Neural crest cell (in vitro differentiated cells): ENCODE measurements at regions not wholly inside any gene's neighbourhood (a gene's known extent, or its start where the extent isn't known, plus 50 kb on each side); places are given as distances from the start of the nearest gene placed in this dataset.

Experiments used
- DNase-seq: peaks from one replicate; pipeline ENCODE4 v3.0.0; 2021; ENCODE audit warnings: low read depth, mixed read lengths, low spot score
- H3K27ac Mint-ChIP-seq: one replicate; pipeline ENCODE4 v1.8.0; 2021; ENCODE audit warnings: mild to moderate bottlenecking, mixed read lengths; ENCODE audit not compliant: unreplicated experiment
- H3K27me3 Mint-ChIP-seq: 2 replicates; pipeline ENCODE4 v1.8.0; 2021; ENCODE audit warnings: low read depth, mild to moderate bottlenecking, mixed read lengths
- H3K36me3 Mint-ChIP-seq: 2 replicates; pipeline ENCODE4 v1.8.0; 2021; ENCODE audit warnings: low read depth, mild to moderate bottlenecking, mixed read lengths
- H3K4me1 Mint-ChIP-seq: 2 replicates; pipeline ENCODE4 v1.8.0; 2021; ENCODE audit warnings: mixed read lengths
- H3K4me3 Mint-ChIP-seq: one replicate; pipeline ENCODE4 v1.8.0; 2021; ENCODE audit warnings: mild to moderate bottlenecking, mixed read lengths
- H3K9me3 Mint-ChIP-seq: 2 replicates; pipeline ENCODE4 v1.8.0; 2021; ENCODE audit warnings: mixed read lengths
- TF ChIP-seq, protein P1 (sequence below): fragments of 200-600 bp; sonication (generic); conservative IDR thresholded peaks from 2 replicates; pipeline ENCODE4 v1.5.0; 2021; ENCODE audit warnings: antibody characterized with exemption, mild to moderate bottlenecking

DNA sequence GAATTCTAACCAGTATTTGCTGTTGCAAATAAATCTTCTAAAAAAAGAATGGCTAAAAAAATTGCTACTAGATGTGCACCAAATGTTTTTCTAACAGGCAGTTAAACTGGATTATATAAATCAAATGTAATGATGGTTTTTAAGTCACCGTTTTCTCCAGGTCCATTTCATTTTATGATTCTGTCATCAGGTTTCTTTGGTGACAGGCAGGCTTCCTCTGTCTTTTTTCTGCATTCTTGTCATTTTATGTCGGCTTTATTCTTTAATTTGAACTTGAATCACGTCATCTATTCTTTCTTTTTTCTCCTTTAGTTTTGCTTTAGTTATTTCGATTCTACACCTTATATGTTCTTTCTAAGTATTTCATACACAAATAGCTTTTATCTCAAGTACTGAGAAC lies 212.5 kb downstream of the SOCS6 start:
- Mint-ChIP-seq H3K27ac (no peak overlapping the region), H3K36me3 (no peaks in the 10 kb centered on the region), H3K27me3 (no peaks in the 10 kb centered on the region), H3K4me3 (no peak overlapping the region), H3K9me3 (no peaks in the 10 kb centered on the region), H3K4me1 (no peaks in the 10 kb centered on the region)
- no peak for DNase-seq
- TF ChIP-seq, protein P1, sequence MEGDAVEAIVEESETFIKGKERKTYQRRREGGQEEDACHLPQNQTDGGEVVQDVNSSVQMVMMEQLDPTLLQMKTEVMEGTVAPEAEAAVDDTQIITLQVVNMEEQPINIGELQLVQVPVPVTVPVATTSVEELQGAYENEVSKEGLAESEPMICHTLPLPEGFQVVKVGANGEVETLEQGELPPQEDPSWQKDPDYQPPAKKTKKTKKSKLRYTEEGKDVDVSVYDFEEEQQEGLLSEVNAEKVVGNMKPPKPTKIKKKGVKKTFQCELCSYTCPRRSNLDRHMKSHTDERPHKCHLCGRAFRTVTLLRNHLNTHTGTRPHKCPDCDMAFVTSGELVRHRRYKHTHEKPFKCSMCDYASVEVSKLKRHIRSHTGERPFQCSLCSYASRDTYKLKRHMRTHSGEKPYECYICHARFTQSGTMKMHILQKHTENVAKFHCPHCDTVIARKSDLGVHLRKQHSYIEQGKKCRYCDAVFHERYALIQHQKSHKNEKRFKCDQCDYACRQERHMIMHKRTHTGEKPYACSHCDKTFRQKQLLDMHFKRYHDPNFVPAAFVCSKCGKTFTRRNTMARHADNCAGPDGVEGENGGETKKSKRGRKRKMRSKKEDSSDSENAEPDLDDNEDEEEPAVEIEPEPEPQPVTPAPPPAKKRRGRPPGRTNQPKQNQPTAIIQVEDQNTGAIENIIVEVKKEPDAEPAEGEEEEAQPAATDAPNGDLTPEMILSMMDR = no peak

DNA sequence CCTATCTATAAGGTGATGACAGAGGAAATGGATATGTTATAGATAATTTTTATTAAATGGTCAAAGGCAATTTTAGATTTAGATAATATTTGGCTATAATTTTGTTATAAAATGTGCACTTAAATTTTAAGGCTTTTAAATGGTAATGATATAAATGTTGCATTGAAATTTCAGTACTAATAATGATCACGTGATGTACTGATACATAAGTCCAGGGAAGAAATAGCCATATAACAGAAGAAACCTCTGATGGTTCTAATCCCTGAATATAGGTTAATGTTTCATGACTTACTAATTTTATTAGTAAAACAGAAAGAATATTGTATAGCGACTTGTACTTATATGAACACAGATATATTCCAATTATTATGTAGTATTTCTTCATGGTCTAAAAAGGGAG lies 211.9 kb downstream of the SOCS6 start:
- DNase-seq = no peak
- H3K4me1 Mint-ChIP-seq = no peaks in the 10 kb centered on the region
- H3K27ac Mint-ChIP-seq = no peak overlapping the region
- H3K9me3 Mint-ChIP-seq = no peaks in the 10 kb centered on the region
- no peak overlapping the region for H3K4me3 Mint-ChIP-seq
- no peaks in the 10 kb centered on the region for H3K27me3 Mint-ChIP-seq
- TF ChIP-seq, protein P1 = no peak
- H3K36me3 Mint-ChIP-seq = no peaks in the 10 kb centered on the region

DNA sequence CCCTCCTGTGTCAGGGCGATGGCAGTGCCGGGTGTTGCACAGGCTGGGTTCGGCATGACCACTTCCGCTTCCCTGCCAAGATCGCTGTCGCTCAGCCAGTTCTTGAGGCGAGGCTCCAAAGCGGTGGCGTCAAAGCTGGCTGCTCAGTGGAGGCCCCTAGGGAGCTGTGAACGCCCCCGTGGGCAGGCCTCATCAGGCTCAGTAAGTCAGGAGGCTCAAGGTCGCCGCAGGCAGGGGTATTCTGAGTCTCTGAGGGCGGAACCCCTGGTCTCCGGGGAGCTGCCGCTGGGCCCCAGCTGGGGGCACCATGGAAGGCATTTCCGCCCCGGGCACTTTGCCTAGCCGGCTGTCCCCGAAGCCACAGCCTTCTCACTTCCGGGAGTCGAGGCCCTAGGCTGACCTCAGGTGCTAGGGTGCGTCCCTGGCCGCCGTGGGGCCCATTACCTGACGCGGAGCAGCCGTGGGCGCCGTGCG lies 210.4 kb downstream of the SOCS6 start:
- TF ChIP-seq, protein P1 = no peak
- H3K27ac Mint-ChIP-seq = no peak overlapping the region
- no peak for DNase-seq
- no peaks in the 10 kb centered on the region for H3K36me3 Mint-ChIP-seq
- H3K4me1 Mint-ChIP-seq = no peaks in the 10 kb centered on the region
- H3K27me3 Mint-ChIP-seq = no peaks in the 10 kb centered on the region
- H3K9me3 Mint-ChIP-seq = peaks cover 4% of the 10 kb centered on the region
- no peak overlapping the region for H3K4me3 Mint-ChIP-seq

DNA sequence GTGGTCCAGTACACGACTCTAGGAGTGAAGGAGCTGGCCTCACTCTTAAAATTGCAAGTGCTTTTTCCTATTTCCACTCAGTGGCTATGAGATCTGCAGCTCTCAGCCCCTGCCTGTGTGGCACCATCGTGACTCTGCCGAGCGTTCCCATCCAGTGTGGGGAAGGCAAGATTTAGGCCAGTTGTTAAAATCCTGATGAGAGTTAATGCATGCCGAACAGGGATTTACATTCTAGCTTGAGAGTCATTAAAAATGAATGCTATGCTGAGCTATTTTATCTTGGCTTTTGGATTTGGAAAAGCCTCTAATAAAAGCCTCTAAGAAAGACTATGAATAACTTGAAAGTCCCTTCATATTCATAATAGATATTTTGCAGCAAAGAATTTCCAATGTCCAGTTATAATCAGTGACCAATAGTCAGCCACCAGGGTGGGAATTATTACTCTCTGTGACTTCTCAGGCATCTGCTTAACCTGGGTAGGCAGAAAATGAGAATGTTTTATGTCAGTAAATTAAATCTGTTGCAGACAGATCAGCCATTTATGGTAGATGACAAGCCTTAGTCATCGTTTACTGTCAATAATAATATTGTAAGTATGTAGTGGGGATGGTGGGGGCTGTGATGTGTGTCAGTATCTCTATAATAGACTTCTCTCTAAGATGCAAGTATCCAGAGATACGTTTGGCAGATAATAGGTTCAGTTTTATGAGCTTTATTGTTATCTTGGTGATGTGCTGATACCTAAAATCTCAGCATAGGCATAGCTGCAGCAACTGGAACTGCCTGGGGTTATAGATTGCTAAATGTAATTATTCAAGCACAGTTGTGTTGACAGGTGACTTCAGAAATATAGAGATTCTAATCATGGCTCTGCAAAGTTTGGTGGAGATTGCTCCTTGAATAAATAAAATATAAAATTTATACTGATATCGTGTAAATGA lies 207.8 kb downstream of the SOCS6 start:
- no peak overlapping the region for H3K27ac Mint-ChIP-seq
- peaks cover 4% of the 10 kb centered on the region for H3K9me3 Mint-ChIP-seq
- H3K4me3 Mint-ChIP-seq = no peak overlapping the region
- H3K4me1 Mint-ChIP-seq = no peaks in the 10 kb centered on the region
- H3K27me3 Mint-ChIP-seq = no peaks in the 10 kb centered on the region
- no peak for DNase-seq
- H3K36me3 Mint-ChIP-seq = no peaks in the 10 kb centered on the region
- TF ChIP-seq, protein P1 = no peak

DNA sequence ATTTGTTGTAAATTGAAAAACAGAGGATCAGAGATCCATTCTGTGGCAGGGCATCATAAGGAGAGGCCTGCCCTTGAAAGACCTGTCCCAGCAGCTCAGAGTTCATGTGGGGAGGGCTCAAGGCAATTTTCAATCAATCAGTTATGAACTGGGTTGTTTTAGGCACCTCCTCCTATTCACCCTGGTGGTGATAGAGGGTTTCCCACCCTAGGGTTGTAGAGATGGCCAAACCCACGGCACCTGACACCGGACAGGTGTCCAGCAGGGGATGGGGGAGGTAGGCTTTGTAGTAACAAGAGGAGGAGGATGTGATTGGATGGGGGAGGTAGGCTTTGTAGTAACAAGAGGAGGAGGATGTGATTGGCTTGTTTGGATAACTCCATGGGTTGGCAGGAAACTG lies 205.7 kb downstream of the SOCS6 start:
- no peaks in the 10 kb centered on the region for H3K4me1 Mint-ChIP-seq
- TF ChIP-seq, protein P1 = no peak
- no peaks in the 10 kb centered on the region for H3K36me3 Mint-ChIP-seq
- no peak for DNase-seq
- peaks cover 4% of the 10 kb centered on the region for H3K9me3 Mint-ChIP-seq
- no peak overlapping the region for H3K4me3 Mint-ChIP-seq
- no peaks in the 10 kb centered on the region for H3K27me3 Mint-ChIP-seq
- H3K27ac Mint-ChIP-seq = no peak overlapping the region
